CD4-positive, alpha-beta T cell treated with Interleukin-1 beta for 1 hour (primary cell): ENCODE measurements at regions not wholly inside any gene's neighbourhood (a gene's known extent, or its start where the extent isn't known, plus 50 kb on each side); places are given as distances from the start of the nearest gene placed in this dataset.
"Not testable (repeated sequence)": the region's sequence is repeated elsewhere in the genome, so short reads cannot be mapped to it uniquely, and the experiment has no call there.

Source experiments
- DNase-seq, 2 donors: peaks; one replicate each; pipeline ENCODE4 v3.0.0-alpha.2; 2020 to 2022

DNA sequence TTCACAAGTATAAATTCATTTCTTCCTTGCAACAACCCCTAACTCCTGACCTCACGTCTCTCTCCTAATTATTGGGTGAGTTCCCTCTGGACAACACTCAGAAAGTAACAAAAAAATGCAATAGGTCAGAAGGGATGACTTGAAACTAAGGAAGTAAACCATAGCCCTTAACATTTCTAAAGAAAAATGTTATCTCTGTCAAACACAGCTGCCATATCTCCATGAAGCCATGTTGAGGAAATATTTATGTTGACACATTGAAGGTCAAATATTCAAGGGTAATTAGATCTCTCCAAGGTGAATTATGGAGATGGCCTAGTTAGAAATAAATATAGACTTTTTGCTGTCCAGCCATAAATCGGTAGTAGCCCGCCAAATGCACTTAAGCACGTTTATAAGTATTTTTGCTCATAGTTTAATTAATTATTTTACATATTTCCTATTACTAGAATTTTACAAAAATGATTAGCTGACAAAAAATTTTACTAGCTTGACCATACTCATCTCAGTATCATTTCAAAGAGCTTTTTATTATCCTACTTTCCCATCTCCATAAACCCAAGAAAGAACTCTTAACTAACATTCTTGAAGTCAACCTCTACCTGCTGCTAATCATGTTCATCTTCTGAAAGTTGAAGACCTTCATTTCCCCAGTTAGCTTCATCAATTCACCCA, 160.1 kb upstream of the PKN2 start:
- no peak for DNase-seq

DNA sequence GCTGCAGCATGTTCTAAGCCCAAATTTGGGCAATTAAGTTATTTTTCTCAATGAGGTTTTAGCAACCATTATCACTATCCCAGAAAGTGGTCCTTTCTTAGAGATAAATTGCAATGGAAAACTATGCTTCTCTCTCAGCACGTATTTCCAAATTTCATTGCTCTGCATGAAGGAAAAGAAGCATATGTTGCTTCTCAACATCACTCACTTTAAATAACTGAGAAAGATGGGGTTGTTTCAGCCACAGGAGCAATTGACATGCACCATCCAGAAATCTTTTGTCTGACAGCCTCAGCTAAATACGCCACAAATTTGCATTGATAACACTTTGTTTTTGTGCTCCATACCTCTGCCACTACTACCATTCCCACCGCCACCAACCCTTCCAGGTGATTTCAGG, 157.6 kb upstream of the PKN2 start:
- no peak for DNase-seq

DNA sequence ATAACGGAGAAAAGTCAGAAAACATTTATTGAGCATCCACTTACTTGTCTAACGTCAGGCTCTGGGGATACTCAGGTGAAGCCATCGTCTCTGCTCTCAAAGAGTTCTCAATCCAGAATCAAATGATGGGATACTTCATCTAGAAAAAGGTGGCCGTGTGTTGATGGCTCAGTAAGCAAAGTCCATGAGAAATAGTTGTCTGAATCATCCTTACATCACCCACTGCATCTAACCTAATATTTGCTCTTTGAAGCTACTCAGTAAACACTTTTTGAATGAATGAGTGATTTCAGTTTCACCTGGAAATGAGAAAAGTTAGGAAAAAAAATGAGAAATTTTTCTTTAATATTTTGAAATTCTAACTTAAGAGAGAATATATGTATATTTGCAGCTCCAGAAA, 155.3 kb upstream of the PKN2 start:
- DNase-seq = no peak

DNA sequence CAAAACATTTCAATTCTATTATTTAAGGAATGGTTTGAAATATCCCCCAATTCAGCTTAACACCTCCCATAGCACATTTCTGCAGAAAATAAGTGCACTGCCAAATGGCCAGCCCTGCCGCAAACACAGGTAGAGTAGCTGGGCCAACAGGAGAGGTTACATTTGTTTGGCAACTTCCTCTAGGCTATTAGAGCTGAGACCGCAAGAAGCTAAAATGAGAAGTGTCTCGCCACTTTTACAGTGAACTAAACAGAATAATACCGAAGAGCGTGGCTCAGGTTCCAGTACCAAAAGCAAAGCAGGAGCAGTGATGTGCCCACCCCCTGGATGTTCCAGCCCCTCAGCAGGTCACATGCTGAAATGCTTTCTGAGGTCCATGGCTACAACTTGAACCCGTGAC, 154.5 kb upstream of the PKN2 start:
- no peak for DNase-seq

DNA sequence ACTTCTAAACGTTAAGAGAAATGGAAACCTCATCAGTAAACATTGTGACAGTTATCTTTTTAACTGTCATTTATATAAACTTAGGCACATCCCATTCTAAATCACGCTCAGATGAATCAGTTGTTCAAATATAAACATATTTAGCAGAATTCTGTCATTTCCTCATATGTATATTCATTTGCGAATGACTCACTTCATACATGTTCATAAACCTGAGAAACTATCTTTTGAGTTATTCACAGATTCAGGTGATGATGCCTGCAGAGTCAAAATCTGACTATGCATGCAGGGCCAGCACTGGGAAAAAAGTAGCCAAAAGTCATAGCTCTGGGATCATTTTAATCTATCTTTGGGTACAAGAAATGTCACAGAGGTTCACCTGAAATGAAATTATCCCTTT, 153.8 kb upstream of the PKN2 start:
- no peak for DNase-seq

DNA sequence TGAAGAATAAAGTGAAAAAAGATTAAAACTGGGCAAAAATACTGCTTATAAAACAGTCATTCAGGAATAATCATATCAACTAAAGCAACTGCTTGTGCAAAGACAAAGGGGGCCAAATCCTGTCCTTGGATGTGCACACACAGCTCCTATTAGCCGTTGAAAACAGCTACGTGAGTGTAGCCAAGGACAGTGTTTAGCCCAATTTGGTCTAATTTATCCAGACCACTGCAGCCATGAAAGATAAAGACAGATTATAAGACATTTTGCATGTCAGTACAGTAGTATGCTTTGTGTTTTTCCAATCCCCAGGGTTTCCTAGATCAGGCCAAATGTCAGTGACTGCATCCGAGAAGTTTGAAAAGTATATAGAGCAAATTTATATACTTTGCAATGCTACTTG, 146.3 kb upstream of the PKN2 start:
- DNase-seq = no peak

DNA sequence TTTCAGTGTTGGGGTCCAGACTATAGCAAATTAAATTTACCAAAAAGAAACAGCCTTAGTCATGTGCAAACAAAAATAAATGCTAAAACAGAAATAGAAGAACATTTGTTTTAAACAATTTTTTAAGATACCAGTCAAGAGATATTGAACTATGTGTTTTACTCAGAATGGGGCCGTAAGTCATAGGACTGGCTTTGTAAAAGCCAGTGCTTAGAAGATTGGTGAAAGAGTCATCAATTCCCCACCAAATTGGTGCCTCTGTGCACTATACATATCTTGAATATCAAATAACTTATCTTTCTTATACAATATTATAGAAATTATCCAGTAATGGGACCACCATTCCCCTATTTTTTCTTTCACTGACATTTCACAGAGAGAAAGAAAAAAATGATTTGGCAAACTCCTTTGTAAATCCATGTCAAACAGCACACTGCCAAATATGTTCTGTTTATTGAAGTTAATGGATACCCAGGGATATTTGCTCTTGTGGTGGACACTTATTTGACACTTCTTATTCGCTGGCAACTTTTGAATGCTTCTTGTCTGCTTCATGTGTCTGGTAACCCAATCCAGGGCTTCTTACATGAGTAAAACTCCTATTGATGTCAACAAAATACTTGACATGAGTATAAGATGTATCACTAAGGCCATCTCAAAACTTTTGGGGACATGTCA, 145.7 kb upstream of the PKN2 start:
- no peak for DNase-seq

DNA sequence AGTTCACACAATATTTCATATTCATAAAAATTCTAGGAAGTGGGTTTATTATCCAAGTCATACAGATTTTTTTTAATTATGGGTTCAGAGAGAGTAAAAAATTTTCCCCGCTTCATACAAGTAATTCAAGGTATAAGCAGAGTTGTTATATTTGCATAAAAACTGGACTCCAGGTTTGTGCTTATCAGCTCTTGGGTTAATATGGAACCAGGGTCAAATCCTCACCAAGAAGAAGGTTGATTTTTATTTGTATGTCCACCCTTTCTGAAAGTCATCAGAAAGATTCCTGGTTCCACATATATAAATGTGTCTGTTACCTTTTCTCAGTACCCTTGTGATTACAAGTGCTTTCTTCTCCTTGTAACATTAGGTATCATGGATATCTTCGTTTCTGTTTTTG, 143.8 kb upstream of the PKN2 start:
- DNase-seq = no peak

DNA sequence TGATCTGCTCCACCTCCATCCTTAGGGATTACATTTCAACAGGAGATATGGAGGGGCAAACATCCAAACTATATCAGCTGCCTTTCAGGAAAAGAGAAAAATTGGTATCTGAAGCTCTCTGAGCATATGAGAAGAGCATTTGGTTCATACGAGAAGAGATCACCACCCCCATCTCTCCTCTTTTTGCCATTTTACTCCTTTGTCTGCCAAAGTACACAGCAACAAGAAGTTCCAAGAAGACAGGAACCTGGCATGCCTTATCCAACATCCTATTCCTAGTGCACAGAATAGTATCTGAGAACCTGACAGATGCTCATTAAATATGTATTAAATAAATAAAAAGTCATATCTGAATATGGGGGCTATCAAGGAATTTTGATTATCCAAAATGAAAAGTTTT, 142.5 kb upstream of the PKN2 start:
- DNase-seq = no peak

DNA sequence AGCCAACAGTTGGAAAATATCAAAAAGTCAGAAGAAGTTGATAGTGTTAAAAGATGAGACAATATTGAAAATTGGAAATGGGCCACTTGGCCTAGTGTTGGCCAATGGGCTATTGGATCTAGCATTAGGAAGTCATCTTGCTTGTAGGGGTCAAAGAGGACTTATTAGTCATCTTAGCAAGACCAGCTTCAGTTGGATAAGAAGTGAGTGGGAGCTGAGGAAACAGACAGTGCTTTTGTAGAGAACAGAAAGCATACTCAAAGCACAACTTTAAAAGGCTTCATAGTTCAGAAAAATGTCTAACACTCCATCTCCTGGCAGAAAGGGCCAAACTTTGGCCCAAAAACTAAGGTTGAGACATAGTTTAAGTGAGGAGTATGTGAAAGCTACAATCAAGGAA, 139.9 kb upstream of the PKN2 start:
- DNase-seq = no peak

DNA sequence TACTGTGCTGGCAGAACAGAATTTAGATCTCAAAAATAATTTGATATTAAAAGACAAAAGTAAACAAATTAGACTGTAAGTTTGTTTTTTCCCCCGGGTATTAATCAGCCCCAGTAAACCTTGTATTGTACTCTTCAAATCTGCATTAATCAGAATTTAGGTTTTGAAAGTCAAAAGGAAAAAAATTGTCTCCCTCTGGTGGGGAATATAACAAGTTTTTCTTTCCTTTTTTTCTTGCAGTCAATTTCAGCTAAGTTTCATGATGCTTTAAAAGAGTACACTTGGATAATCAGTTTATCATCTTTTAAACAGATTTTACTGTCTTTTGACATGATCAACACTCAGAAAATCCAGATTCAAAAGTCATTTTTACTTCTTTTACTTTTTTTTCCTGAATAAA, 134.5 kb upstream of the PKN2 start:
- DNase-seq = no peak

DNA sequence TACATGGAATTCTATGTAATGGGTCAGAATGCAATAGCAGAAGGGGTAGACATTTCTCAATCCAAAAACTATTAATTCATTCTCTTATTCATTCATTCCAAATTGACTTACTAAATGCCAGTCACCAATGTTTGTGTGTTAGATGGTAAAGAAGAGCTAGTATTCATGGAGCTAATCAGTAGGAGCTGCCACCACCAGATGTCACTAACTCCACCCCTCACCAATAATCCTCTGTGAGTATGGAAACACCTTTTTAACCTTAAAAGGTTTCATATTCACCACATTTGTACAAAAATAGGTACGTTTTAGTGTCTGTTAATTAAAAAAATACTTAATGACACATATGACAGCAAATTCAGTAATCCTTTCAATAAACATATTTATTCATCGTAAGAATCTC, 131.8 kb upstream of the PKN2 start:
- DNase-seq = no peak

DNA sequence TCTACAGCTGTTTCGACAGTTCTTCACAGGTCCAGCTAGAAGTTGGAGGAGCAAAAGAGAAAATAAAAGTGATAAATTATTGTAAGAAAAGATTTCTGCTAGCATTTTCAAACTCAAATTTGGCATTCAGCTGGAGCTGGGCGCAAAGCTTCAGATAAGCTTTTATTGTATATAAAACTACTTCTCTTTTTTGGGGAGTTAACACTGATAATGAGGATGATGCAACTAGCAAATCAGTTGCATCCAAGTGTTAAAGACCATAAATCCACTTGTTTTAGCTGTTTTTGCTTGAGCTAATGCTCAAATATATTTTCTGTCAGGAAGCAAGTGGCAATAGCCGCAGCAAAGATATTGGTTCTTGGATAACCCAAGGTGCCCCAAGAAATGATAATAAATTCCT, 127.1 kb upstream of the PKN2 start:
- no peak for DNase-seq

DNA sequence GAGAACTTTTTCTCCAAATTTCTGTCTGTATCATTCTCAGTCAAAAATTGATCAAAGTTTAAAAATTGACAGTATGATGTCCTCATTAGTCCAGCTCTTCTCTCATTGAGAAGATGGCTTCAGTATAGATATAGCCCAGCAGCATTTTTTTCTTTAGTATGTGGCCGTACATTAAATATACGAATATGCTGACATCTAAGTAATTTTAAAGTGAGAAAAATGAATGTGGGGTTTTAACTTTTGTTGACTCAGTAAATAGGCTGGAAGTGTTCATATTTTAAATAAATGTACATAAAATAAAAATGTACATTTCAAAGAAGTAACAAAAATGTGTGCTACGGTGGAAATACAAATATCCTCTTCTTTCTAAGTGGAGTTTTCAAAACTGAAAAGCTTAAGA, 123.5 kb upstream of the PKN2 start:
- no peak for DNase-seq

DNA sequence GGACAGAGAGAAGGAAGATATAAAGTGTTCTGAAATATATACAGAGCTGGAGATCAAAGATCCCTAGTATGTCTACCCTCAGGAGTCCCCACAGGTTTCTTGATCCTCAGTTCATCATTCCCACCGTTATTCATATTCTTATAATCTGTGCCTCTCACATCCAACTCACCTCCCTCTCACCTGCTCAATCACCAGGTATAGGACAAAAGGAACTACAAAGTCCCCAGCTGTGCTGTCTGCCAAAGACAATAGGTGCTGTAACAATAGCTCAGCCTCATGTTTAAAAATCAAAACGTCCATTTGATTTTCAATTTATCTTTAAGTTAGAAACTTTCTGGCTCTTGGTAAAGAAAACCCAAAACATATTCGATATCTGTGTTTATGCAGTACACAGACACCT, 121.1 kb upstream of the PKN2 start:
- DNase-seq = no peak

DNA sequence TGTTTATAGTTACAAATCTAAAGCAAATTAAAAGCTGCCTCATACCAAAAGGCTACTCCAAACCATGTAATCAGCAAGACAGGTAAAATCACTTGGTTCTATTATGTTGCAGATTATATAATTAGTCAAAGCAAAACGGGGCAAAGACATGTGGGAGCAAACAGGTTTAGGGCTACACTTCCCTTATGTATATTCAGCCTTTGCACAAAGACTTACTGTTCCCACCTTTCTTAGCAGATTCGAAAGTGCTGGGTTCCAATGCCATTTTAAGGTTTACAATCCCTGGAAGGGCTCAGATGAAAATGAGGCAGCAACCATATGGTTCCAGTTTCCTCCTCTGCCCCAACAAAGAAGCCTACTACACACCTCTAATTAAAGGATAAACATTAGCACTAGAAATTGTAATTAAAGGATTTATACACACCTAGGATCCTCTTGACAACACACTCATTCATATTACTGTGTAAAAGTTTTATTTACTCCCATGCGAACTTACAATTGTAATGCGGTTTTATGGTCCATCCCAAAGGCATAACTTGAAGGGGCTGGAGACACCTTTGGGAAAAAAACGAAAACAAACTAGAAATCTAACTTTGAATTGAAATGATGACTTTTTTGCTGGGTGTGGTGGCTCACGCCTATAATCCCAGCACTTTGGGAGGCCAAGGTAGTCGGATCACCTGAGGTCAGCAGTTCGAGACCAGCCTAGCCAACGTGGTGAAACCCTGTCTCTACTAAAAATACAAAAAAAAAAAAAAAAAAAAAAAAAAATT, 117.3 kb upstream of the PKN2 start:
- DNase-seq = no peak

DNA sequence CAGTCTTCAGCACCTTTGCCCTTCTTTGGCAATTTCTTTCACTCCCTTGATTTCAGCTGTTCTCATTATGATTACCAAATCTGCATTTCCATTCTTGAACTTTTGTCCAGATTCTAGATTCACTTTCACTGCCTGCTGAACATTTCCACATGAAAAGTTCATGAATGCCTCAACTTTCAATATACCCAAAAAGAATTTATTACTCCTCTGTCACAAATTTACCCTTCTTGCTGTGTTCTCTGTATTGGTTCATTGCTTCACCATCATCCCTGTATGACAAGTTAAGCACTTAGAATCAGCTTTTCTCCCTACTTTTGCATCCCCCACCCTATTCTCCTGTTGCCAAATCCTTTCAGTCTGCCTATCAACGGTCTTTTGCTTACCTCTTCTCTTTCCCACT, 112.6 kb upstream of the PKN2 start:
- DNase-seq = no peak

DNA sequence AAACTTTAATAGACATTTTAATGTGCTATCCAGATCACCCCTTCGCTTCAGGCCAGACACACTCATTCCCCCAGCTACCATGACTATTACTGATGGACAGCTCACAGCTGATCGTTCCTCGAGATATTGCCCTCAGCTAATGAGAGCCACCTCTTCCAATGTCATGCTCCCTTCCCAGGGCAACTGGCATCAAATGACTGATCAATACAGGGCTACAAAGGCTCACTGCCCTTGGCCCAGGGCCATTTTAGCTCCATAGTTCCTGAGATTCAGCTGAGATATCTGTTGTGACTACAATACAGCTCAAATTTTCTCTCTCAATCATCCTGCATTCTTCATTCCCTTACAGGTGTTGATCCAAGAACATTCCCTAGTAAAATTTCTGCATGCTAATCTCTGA, 104.5 kb upstream of the PKN2 start:
- no peak for DNase-seq

DNA sequence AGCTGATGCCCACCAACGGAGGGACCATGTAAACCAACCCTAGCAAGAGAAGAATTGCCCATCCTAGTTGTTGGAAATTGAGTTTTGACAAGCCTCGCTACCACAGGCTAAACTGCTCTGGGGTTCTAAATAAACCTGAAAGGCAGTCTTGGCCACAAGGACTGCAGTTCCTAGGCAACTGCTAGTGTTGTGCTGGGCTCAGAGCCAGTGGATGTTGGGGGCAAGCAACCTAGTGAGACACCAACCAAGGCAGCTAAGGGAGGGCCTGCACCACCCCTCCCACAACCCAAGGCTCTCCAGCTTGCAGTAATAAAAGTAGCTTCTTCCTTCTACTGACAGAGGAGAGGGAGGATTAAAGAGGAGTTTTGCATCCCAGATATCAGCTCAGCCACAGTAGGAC, 102.4 kb upstream of the PKN2 start:
- DNase-seq = no peak

DNA sequence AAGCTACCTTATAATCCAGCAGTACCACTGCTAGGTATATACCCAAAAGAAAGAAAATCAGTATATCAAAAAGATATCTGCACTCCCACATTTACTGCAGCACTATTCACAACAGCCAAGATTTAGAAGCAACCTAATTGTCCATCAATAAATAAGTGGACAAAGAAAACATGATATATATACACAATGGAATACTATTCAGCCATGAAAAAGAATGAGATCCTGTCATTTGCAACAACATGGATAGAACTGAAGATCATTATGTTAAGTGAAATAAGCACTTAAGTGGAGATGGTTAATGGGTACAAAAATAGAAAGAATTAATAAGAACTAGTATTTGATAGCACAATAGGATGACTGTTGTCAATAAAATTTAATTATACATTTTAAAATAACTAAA, 90.7 kb upstream of the PKN2 start:
- no peak for DNase-seq

DNA sequence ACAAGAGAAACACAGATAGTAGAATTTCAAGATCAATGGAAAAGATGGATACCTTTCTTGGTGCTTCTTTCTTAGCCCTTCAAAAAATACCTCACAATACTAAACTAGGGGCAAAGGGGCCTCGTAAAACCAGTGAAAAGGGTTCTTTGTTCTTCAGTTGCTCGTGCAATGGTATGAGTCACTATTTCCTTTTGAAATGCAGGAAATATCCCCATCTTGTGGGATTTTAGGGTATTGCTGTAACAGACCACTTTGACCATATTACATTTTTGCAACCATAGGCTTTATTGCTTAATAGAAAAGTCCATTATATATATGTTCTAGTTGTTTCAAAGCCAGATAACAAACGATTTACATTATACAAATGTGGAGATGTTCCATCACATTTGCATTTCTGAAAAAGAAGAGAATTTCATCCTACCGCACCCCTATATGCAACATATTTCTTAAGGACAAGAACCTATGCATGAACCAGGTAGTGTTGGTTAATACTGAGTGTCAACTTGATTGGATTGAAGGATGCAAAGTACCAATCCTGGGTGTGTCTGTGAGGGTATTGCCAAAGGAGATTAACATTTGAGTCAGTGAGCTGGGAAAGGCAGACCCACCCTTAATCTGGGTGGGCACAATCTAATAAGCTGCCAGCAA, 88.6 kb upstream of the PKN2 start:
- DNase-seq = peak in 1 of 2 donors; percentile 32

DNA sequence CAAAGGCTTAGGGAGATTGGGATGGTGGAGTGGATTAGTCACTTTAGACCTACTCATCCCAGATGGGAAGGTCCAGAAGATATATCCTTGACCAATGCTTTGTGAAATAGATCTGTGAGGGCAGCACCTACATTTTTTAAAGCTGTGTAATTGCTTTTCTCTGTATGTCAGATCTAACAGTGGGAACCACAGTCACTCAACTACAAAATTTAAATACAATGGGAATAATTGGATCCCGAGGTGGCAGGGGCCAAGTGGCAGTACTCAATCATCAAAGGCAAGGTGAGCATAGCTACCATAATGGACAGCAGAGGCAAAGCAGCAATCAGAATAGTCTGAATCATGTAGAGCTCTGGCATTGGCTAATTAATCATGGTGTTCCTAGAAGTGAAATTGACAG, 86.1 kb upstream of the PKN2 start:
- DNase-seq = not testable (repeated sequence)

DNA sequence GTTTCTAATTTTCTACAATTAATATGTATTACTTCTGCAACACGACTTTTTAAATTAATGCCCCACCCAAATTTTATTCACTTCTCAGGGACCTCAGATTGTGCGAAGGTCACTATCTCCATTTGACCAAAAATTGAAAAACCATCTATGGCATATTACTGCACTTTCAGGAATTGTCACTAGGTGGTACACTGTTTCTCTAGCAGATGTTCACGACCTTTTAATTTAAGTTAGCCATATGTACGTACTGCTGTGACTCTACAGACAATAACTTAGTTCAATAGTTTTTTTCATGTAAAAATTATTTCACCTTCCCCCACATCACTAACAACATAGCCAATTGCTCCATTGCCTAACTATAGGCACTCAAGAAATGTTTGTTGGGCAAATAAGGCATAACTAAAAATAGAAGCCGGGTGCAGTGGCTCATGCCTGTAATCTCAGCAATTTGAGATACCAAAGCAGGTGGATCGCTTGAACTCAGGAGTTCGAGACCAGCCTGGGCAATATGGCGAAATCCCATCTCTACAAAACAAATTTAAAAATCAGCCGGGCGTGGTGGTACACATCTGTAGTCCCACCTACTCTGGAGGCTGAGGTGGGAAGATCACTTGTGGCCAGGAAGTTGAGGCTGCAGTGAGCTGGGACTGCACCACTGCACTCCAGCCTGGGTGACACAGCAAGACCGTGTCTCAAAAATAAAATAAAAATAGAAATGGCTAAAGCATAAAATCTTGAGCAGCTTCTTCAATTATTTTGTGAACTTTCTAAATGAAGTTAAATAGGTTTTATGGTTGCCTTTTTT, 75.7 kb upstream of the PKN2 start:
- peak in 1 of 2 donors; percentile 13 for DNase-seq
